NB4 (cell line): ENCODE measurements at regions not wholly inside any gene's neighbourhood (a gene's known extent, or its start where the extent isn't known, plus 50 kb on each side); places are given as distances from the start of the nearest gene placed in this dataset.
"Not testable (repeated sequence)": the region's sequence is repeated elsewhere in the genome, so short reads cannot be mapped to it uniquely, and the experiment has no call there.

Experiments
- DNase-seq: peaks from one replicate; pipeline ENCODE4 v3.0.0; 2010; ENCODE audit warnings: low read depth
- H3K4me3 ChIP-seq: one replicate; pipeline ENCODE4 v1.5.1; 2011; ENCODE audit warnings: mild to moderate bottlenecking, low read depth, low read length, moderate library complexity
- CTCF ChIP-seq: IDR thresholded peaks from one replicate; pipeline ENCODE4 v1.5.1; 2012; ENCODE audit warnings: low read depth, low read length
- MAX ChIP-seq: IDR thresholded peaks from 2 replicates; pipeline ENCODE4 v1.6.1; 2011; ENCODE audit warnings: low read depth, low read length
- MYC ChIP-seq: IDR thresholded peaks from 2 replicates; pipeline ENCODE4 v1.6.1; 2011; ENCODE audit warnings: low read depth, low read length
- POLR2A ChIP-seq: IDR thresholded peaks from 2 replicates; pipeline ENCODE4 v1.6.1; 2011; ENCODE audit warnings: mild to moderate bottlenecking; ENCODE audit not compliant: insufficient read length; ENCODE audit errors: extremely low read depth

GRCh38 chr10:11691319-11691755 is 50.8 kb upstream of the ECHDC3 start:
- no peak overlapping the region for H3K4me3 ChIP-seq
- no peak for DNase-seq
- TF ChIP-seq MYC: no peak
- no peak for TF ChIP-seq MAX
- TF ChIP-seq CTCF: no peak
- TF ChIP-seq POLR2A: no peak

GRCh38 chr10:11689945-11690736 is 52.0 kb upstream of the ECHDC3 start:
- H3K4me3 ChIP-seq: no peak overlapping the region
- TF ChIP-seq POLR2A (no peak), CTCF (no peak), MAX (no peak), MYC (no peak)
- no peak for DNase-seq

GRCh38 chr10:11688448-11688795 is 53.8 kb upstream of the ECHDC3 start:
- not testable (repeated sequence) for H3K4me3 ChIP-seq, DNase-seq

- H3K4me3 ChIP-seq: no peak overlapping the region
- no peak for DNase-seq
- TF ChIP-seq MAX (no peak), MYC (no peak), CTCF (no peak), POLR2A (no peak)
Measured at GRCh38 chr10:11687779-11688447, 54.3 kb upstream of the ECHDC3 start.

- DNase-seq: no peak
- TF ChIP-seq CTCF (no peak), MYC (no peak), POLR2A (no peak), MAX (no peak)
- H3K4me3 ChIP-seq: no peak overlapping the region
Measured at GRCh38 chr10:11687357-11687771, 54.8 kb upstream of the ECHDC3 start.

- DNase-seq: peak; percentile 73
- H3K4me3 ChIP-seq: no peak overlapping the region
- TF ChIP-seq MYC (no peak), POLR2A (no peak), MAX (no peak), CTCF (no peak)
Measured at GRCh38 chr10:11685787-11686218, 56.4 kb upstream of the ECHDC3 start.
